Panc1 (cell line): ENCODE measurements at regions not wholly inside any gene's neighbourhood (a gene's known extent, or its start where the extent isn't known, plus 50 kb on each side); places are given as distances from the start of the nearest gene placed in this dataset.

ENCODE experiments used
- ATAC-seq: fragments of 200-7000 bp; cut with Tn5 transposase; 2 replicates; pipeline ENCODE4 v1.9.1; 2020; ENCODE audit warnings: mild to moderate bottlenecking, moderate library complexity
- BruUV-seq: library from RNA; stranded (reverse); fragments of 400-500 nt; replicated peaks from 2 replicates; lab custom pipeline; 2021; lab: Mats Ljungman, UMichigan
- CTCF ChIA-PET: fragments of 300-600 bp; sonication (Branson Sonifier 250); formaldehyde crosslinking; loops from one replicate; lab custom pipeline; 2022; ENCODE audit warnings: antibody characterized with exemption; lab: Charles Lee
- POLR2A ChIA-PET: fragments of 300-600 bp; sonication (Branson Sonifier 250); formaldehyde crosslinking; loops from one replicate; lab custom pipeline; 2022; ENCODE audit warnings: antibody characterized with exemption; lab: Charles Lee
- DNase-seq: peaks from one replicate; pipeline ENCODE4 v3.0.0-alpha.2; 2010; ENCODE audit warnings: low read depth, low spot score
- H3K27ac ChIP-seq: 2 replicates; pipeline ENCODE4 v1.5.1; 2011; ENCODE audit warnings: mild to moderate bottlenecking, low read length, inconsistent platforms
- H3K27me3 ChIP-seq: fragments of 200-500 bp; sonication (Bioruptor generic); 2 replicates; pipeline ENCODE4 v1.6.0; 2014; ENCODE audit warnings: low read length, inconsistent platforms; ENCODE audit not compliant: control insufficient read depth, insufficient read depth
- H3K36me3 ChIP-seq: fragments of 200-500 bp; sonication (Bioruptor generic); 2 replicates; pipeline ENCODE4 v1.5.1; 2014; ENCODE audit warnings: inconsistent platforms, mild to moderate bottlenecking, low read length, moderate library complexity; ENCODE audit not compliant: control insufficient read depth, insufficient read depth
- H3K4me1 ChIP-seq: 2 replicates; pipeline ENCODE4 v1.5.1; 2011; ENCODE audit warnings: inconsistent platforms, mild to moderate bottlenecking, low read length, moderate library complexity; ENCODE audit not compliant: control insufficient read depth, insufficient read depth
- H3K4me3 ChIP-seq, 2 experiments: 2 replicates each; pipeline ENCODE4 v1.5.1; 2011 to 2012; ENCODE audit warnings: low read depth in 2 of 2, low read length in 2 of 2, mild to moderate bottlenecking in 2 of 2, inconsistent platforms in 1 of 2, moderate library complexity in 1 of 2
- H3K9me3 ChIP-seq: fragments of 200-500 bp; sonication (Bioruptor generic); 2 replicates; pipeline ENCODE4 v1.5.1; 2014; ENCODE audit warnings: low read depth, mild to moderate bottlenecking, inconsistent platforms, low read length, moderate library complexity; ENCODE audit not compliant: control insufficient read depth, insufficient read depth
- CTCF ChIP-seq: fragments of 450-650 bp; IDR thresholded peaks from 2 replicates; pipeline ENCODE4 v1.5.1; 2017; ENCODE audit warnings: mild to moderate bottlenecking
- POLR2AphosphoS5 ChIP-seq: IDR thresholded peaks from 2 replicates; pipeline ENCODE4 v1.6.1; 2012; ENCODE audit warnings: mild to moderate bottlenecking, low read depth, low read length, moderate library complexity
- SIN3A ChIP-seq: IDR thresholded peaks from 2 replicates; pipeline ENCODE4 v1.6.1; 2012; ENCODE audit warnings: low read depth, mild to moderate bottlenecking, low read length, moderate library complexity, borderline replicate concordance; ENCODE audit not compliant: insufficient read depth
- TCF7L2 ChIP-seq: IDR thresholded peaks from 2 replicates; pipeline ENCODE4 v1.6.1; 2011; ENCODE audit warnings: mild to moderate bottlenecking, low read depth, low read length, inconsistent platforms
- in situ Hi-C: cut with HindIII; loops from 2 replicates; pipeline ENCODE4 v1.10.0; 2016; ENCODE audit warnings: low sequenced_read_pairs, low pct_unique_long_range_greater_than_20kb
- intact Hi-C: fragments of 100-400 bp; cut with micrococcal nuclease; formaldehyde crosslinking; loops from one replicate; pipeline ENCODE4 v1.10.0; 2022; ENCODE audit not compliant: unreplicated experiment
- TF ChIP-seq, protein P1 (sequence below), 2 experiments: IDR thresholded peaks; 2 replicates each; pipeline ENCODE4 v1.6.1; 2011 to 2012; ENCODE audit warnings: low read depth in 2 of 2, control low read depth in 1 of 2, low read length in 1 of 2, mild to moderate bottlenecking in 1 of 2, moderate library complexity in 1 of 2; ENCODE audit not compliant: insufficient read depth in 1 of 2

GRCh38 chr2:198453866-198454265 lies 649.5 kb downstream of the PLCL1 start:
- BruUV-seq = no TSS peak
- no peak overlapping the region for H3K4me3 ChIP-seq
- DNase-seq (no peak), ATAC-seq (no peak)
- no peak overlapping the region for H3K27ac ChIP-seq
- H3K9me3 ChIP-seq = no peaks in the 10 kb centered on the region
- ChIA-PET POLR2A (no interaction called here), CTCF (no interaction called here)
- H3K27me3 ChIP-seq = no peaks in the 10 kb centered on the region
- no peak for TF ChIP-seq CTCF
- TF ChIP-seq POLR2AphosphoS5 = no peak
- TF ChIP-seq, protein P1, sequence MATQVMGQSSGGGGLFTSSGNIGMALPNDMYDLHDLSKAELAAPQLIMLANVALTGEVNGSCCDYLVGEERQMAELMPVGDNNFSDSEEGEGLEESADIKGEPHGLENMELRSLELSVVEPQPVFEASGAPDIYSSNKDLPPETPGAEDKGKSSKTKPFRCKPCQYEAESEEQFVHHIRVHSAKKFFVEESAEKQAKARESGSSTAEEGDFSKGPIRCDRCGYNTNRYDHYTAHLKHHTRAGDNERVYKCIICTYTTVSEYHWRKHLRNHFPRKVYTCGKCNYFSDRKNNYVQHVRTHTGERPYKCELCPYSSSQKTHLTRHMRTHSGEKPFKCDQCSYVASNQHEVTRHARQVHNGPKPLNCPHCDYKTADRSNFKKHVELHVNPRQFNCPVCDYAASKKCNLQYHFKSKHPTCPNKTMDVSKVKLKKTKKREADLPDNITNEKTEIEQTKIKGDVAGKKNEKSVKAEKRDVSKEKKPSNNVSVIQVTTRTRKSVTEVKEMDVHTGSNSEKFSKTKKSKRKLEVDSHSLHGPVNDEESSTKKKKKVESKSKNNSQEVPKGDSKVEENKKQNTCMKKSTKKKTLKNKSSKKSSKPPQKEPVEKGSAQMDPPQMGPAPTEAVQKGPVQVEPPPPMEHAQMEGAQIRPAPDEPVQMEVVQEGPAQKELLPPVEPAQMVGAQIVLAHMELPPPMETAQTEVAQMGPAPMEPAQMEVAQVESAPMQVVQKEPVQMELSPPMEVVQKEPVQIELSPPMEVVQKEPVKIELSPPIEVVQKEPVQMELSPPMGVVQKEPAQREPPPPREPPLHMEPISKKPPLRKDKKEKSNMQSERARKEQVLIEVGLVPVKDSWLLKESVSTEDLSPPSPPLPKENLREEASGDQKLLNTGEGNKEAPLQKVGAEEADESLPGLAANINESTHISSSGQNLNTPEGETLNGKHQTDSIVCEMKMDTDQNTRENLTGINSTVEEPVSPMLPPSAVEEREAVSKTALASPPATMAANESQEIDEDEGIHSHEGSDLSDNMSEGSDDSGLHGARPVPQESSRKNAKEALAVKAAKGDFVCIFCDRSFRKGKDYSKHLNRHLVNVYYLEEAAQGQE (IDR thresholded peaks at IDR 0.05; ENCODE audit: insufficient read depth in 1 of 2, low read depth in 2 of 2, low read length in 1 of 2) = no peak
- TF ChIP-seq TCF7L2 = no peak
- TF ChIP-seq SIN3A = no peak
- in situ Hi-C loops = no loop called here
- intact Hi-C loops = no loop called here
- no peaks in the 10 kb centered on the region for H3K36me3 ChIP-seq
- H3K4me1 ChIP-seq = no peaks in the 10 kb centered on the region

DNA sequence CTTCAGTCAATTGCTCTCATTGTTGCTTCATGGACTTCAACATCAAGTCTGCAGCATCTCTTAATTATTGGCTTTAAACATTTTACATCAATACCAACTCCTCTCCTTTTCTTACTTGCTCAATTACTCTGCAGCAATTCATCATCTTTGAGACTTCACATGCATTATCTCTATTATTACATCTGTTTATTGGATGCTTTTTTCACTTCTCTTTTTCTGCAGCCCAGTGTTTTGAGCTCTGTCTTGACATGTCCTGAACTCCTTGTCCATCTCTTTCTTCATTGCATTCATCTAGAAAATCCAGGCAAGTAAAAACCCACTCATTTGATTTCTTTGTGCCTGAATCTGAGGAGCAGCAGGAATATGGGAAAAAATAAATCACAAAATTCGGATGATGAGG lies 647.9 kb downstream of the PLCL1 start:
- CTCF ChIA-PET = no interaction called here
- H3K27ac ChIP-seq = no peak overlapping the region
- POLR2A ChIA-PET = no interaction called here

More for the DNA sequence above, 647.9 kb downstream of the PLCL1 start:
- Histone ChIP-seq H3K36me3 (no peaks in the 10 kb centered on the region), H3K9me3 (no peaks in the 10 kb centered on the region), H3K4me1 (no peaks in the 10 kb centered on the region), H3K4me3 (no peak overlapping the region), H3K27me3 (no peaks in the 10 kb centered on the region)
- intact Hi-C loops = no loop called here
- TF ChIP-seq CTCF (no peak), TCF7L2 (no peak), POLR2AphosphoS5 (no peak), SIN3A (no peak)
- TF ChIP-seq, protein P1 (IDR thresholded peaks at IDR 0.05; ENCODE audit: insufficient read depth in 1 of 2, low read depth in 2 of 2, low read length in 1 of 2) = no peak
- in situ Hi-C loops = no loop called here
- ATAC-seq = no peak
- DNase-seq = no peak
- no TSS peak for BruUV-seq
